ENCODE measurements at regions not wholly inside any gene's neighbourhood (a gene's known extent, or its start where the extent isn't known, plus 50 kb on each side); places are given as distances from the start of the nearest gene placed in this dataset.

GRCh38 chr20:22862671-22863230 lies 172.4 kb upstream of the SSTR4 start:
- no peak for DNase-seq

DNA sequence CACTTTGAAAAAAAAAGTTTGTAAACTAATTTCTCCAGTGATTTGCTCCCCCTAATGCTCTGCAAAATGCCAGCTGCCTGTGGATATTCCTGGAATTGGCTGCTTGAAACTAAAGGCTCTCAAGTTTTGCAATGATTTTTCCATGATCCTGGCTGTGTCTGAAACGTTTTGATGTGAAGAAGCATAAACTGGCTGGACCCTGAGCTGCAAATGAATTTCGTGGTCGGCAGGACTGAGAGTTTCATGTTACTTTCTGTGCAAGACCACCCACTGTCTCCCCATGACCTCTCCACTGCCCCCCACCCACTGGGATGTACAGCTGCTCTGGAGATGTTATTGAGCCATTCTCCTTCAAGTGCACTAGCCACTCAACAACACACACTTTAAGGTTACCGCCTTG lies 171.3 kb upstream of the SSTR4 start:
- no peak for DNase-seq

- DNase-seq: no peak
These were observed 168.2 kb upstream of the SSTR4 start for GRCh38 chr20:22866812-22867341.

DNA sequence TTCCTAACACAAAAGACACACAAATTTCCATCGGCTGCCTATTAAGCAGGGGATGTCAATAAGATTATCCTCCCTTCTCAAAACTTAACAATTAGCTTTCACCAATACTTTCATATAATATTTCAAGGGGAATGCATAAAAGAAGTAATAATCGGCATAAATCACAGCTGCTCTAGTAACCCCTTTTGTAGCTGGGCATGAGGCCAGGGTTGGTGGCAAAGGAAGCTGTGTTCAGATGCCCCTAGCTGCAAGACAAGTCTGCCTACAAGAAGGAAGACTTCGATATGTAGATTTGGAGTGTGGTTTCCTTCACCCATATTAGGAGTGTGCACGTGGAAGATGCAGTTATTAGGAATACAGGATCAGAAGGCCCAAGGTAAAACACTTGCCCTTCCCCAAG lies 156.9 kb upstream of the SSTR4 start:
- no peak for DNase-seq

- no peak for DNase-seq
These were observed 154.8 kb upstream of the SSTR4 start for GRCh38 chr20:22880277-22880676.

- no peak for DNase-seq
These were observed 147.3 kb upstream of the SSTR4 start for GRCh38 chr20:22887796-22888195.

DNA sequence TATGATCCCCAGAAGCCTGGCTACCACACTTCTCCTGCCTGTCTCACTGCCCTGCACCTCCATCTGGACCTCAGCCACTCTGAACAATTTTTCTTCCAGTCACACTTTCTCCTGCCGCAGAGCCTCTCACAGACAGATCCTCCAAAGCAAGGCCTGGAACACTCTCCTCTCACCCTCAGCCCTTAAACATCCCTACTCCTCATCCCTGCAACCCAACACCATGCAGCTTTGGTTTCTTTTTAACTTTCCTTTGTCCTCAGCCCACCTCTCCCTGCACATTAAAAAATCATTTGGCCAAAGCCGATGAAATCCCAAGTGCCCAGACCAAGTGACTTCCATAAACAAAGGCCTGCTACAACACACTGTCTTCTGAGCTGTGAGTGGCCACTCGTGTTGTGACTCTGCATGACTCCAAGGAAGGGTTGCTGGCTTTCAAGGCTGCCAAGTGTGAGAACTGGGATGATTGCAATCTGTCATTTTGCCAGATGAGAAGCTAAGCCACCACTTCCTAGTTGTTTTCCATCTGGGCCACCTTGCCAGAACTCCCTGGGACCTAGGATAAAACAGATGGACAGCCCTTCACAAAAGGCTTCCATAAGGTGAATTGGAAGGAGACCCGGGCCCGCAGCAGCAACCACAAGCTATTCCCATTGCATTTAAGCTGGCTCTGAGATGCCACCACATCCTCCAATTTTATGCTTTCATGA lies 144.4 kb upstream of the SSTR4 start:
- peak in 1 of 2 experiments; percentile 22 for DNase-seq

GRCh38 chr20:22901164-22901563 lies 133.9 kb upstream of the SSTR4 start:
- DNase-seq: no peak

DNA sequence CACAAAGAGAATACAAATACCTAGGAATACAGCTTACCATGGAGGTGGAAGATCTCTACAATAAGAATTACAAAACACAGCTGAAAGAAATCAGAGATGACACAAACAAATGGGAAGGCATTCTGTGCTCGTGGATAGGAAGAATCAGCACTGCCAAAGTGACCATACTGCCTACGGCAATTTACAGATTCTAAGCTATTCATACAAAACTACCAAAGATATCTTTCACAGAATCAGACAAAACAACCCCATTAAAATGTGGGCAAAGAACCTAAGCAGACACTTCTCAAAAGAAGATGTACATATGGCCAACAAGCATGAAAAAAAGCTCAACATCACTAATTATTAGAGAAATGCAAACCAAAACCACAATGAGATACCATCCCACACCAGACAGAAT lies 133.2 kb upstream of the SSTR4 start:
- DNase-seq: no peak

- no peak for DNase-seq
These were observed 130.7 kb upstream of the SSTR4 start for GRCh38 chr20:22904386-22904785.

DNA sequence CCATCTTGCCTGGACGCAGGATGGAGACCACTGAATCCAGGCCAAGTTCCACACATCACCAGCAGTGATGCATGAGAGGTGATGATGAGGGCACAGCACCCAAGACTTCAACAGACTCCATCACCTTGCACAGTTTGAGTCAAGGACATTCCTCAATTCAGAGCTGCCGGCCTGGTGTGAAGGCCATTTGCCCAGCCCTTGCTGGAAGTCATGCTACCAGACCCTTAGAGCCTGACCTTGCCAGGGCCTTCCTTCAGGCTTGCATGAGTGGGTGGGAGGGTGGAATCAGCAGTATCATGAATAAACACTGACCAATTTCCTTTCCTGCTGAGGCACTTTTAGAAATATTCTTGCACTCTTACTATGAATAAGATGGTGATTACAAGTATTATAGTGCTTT lies 130.2 kb upstream of the SSTR4 start:
- DNase-seq: no peak

DNA sequence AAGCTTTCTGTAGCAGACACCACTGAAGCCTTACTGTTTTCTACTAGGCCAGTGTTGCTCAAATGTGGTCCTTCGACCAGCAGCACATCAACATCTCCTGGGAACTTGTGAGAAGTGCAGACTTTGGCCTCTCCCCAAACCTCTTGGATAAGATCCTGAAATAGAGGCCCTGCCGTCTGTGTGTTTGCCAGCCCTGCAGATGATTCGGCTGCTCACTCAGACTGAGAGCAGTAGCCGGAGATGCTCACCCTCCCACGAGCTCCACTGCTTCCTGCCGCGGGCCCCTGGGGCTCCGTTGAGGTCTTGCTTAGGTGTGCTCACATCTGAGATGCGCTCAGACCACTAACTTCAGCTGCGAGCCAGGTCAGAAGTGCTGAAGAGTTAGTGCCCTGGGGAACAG lies 129.5 kb upstream of the SSTR4 start:
- peak in 1 of 2 experiments; percentile 4 for DNase-seq

GRCh38 chr20:22908437-22908836 lies 126.7 kb upstream of the SSTR4 start:
- no peak for DNase-seq

DNA sequence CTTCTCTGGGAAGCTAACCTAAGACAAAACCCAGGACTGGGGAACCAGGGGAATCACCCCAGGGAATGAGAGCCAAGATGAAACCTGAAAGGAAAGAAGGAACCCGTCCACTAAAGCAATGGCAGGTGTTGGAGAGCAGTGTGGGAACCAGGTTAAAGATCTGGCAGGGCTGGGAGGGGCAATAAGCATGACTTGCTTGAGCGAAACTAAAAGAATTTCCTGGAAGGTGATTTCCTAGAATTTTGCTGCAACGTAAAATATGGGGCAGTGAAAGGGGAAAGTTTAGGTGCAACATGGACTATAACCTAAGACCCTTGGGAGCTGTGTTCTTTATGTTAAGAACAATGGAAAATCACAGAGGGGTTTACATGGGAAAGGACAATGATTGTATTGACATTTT lies 126.2 kb upstream of the SSTR4 start:
- DNase-seq: no peak

- DNase-seq: no peak
These were observed 125.7 kb upstream of the SSTR4 start for GRCh38 chr20:22909436-22909835.

DNA sequence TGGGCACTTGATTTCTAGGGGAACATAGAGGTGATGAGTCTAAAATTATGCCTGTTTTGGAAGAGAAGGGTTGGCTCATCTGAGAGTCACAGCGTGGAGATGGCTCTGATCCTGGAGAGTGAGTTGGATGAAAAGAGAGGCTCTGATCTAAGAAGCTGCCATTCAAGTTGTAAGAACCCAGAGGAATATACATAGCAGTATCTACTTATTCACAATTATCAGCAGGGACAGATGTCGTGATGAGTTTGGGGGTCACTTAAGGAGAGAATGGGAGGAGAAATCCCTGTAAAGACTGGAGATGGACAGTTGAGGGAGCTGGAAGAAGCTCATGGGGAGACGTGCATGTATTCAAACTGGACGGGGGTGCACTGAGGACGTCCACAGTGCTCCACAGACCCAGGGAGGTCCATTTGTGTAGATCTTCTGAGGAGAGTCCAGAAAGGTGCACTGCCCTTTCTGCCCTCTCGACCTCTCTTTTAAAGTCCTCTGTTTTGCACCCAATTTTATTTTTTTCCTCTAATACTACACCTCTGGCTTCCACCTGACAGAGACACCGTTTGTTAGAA lies 124.7 kb upstream of the SSTR4 start:
- DNase-seq: no peak

- no peak for DNase-seq
These were observed 120.8 kb upstream of the SSTR4 start for GRCh38 chr20:22914291-22914690.

DNA sequence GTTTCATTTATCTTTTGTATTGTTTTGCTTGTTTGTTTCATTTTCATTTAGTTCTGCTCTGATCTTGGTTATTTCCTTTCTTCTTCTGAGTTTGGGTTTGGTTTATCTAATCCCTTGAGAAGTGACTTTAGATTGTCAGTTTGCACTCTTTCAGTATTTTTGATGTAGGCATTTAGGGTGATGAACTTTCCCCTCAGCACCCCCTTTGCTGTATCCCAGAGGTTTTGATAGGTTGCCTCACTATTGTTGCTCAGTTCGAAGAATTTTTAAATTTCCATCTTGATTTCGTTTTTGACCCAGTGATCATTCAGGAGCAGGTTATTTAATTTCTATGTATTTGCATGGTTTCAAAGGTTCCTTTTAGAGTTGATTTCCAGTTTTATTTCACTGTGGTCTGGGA lies 119.6 kb upstream of the SSTR4 start:
- no peak for DNase-seq

GRCh38 chr20:22916021-22916842 lies 118.9 kb upstream of the SSTR4 start:
- DNase-seq: no peak

DNA sequence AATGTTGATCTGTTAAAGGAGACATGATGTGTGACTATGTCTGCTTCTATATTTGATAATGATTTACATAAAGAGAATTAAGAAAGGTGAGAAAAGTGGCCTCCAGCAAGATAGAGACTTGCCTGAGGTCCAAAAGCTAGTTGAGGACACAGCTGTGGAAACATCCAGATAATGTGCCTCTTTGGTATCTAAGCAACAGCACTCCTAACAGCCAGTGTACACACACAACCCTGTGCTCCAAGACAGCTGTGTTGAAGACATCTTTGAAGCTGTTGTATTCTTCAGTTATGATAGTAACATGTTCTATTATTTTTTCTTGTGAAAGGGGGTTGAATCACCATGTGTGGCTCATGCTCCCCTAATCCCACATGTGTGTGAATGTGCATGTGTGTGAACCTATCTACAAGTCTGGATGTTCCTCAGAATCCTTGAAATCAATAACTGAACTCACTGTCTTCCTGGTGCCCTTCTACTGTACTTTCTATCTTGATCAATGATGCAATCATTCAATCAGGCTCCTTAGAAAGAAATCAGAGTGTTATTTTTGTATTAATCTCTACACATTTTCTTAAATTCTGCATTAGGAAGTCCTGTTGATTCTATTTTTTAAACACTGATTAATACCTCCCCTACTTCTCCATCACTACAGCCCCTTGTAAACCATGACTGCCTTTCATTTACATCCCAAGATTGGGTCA lies 116.7 kb upstream of the SSTR4 start:
- no peak for DNase-seq

DNA sequence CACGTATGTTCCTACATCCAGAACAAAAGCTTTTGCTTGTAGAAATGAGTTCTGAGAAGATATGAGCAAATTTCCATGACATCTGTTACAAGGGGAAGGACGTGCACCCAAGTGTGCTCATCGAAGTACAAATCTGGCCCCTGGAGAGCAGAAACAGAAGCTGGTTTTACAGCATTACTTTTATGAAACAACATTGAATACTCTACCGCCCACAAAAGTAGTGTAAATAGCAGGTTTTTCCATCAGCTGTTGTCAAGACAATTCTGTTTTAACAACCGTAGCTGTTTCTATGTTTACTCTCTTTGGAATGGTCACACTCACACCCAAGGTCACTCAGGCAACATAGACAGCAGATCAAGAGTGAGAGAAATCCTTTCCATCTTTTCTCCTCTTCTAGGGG lies 114.2 kb upstream of the SSTR4 start:
- no peak for DNase-seq

DNA sequence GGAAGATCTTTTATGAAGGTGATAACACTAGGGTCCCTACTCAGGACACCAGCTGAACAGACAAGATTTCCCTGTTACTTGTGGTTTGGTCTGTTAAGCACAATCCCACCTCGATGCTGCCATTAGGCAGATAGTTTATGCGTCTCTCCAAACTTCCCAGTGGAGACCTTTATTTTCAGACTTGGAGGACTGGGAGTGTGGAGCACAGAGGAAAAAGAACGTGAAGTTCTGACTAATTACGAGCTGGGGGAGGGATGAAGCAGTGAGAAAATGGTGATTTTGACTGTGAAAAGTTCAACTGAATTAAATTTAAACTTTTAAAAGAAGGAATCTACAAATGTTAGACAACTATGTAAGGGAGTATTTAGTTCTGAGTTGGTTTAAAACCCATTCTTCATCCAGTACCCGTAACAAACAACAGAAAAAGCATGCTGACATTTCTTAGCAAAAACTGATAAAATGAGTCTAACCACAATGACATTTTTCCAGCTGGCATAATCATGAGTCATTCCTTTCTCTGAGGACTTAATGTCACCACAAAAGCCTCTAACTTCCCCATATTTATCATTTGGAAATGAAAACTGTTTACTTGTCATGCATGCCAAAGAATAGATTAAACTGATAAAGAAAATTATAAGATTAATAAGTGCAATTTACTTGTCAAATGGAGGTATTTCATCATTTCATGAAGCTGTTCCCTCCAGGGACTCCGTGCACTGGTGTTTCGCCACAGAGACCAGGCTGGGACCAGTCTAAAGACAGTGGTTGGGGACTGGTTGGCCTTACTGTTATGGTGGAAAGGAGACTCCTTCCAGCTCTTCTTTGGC lies 113.3 kb upstream of the SSTR4 start:
- DNase-seq: no peak
